ENCODE measurements at regions not wholly inside any gene's neighbourhood (a gene's known extent, or its start where the extent isn't known, plus 50 kb on each side); places are given as distances from the start of the nearest gene placed in this dataset.

DNA sequence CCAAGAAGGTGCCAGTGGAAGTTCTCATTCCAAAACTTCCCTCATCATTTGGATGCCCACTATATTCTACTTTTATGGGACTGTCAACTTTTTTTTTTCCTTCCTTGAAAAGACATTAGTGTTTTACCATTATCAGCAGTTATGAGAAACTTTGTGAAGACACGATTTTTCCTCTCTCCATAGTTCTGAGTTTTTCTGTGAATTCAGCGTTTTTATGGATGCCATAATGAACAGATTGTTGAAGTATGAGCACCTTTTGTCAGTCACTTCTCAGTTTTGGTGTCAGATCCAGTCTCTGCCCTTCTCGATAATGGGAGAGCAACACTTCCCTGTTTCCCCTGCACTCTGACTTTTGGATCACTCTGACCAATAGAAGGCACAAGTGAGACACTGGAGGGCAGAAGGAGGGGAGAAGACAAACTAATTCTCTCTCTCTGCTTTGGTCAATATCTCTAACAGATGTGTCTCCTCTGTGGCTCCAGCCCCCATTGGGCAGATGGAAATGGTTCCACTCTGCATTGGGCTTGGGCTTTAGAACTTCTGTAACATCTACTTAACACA lies 53.5 kb upstream of the FN1 start (continued):
- TF ChIP-seq, protein P1, sequence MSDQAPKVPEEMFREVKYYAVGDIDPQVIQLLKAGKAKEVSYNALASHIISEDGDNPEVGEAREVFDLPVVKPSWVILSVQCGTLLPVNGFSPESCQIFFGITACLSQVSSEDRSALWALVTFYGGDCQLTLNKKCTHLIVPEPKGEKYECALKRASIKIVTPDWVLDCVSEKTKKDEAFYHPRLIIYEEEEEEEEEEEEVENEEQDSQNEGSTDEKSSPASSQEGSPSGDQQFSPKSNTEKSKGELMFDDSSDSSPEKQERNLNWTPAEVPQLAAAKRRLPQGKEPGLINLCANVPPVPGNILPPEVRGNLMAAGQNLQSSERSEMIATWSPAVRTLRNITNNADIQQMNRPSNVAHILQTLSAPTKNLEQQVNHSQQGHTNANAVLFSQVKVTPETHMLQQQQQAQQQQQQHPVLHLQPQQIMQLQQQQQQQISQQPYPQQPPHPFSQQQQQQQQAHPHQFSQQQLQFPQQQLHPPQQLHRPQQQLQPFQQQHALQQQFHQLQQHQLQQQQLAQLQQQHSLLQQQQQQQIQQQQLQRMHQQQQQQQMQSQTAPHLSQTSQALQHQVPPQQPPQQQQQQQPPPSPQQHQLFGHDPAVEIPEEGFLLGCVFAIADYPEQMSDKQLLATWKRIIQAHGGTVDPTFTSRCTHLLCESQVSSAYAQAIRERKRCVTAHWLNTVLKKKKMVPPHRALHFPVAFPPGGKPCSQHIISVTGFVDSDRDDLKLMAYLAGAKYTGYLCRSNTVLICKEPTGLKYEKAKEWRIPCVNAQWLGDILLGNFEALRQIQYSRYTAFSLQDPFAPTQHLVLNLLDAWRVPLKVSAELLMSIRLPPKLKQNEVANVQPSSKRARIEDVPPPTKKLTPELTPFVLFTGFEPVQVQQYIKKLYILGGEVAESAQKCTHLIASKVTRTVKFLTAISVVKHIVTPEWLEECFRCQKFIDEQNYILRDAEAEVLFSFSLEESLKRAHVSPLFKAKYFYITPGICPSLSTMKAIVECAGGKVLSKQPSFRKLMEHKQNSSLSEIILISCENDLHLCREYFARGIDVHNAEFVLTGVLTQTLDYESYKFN (CRISPR knock-in tag; conservative IDR thresholded peaks at IDR 0.05): no peak
- TF ChIP-seq, protein P2, sequence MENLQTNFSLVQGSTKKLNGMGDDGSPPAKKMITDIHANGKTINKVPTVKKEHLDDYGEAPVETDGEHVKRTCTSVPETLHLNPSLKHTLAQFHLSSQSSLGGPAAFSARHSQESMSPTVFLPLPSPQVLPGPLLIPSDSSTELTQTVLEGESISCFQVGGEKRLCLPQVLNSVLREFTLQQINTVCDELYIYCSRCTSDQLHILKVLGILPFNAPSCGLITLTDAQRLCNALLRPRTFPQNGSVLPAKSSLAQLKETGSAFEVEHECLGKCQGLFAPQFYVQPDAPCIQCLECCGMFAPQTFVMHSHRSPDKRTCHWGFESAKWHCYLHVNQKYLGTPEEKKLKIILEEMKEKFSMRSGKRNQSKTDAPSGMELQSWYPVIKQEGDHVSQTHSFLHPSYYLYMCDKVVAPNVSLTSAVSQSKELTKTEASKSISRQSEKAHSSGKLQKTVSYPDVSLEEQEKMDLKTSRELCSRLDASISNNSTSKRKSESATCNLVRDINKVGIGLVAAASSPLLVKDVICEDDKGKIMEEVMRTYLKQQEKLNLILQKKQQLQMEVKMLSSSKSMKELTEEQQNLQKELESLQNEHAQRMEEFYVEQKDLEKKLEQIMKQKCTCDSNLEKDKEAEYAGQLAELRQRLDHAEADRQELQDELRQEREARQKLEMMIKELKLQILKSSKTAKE (CRISPR knock-in tag; IDR thresholded peaks at IDR 0.05; ENCODE audit: borderline replicate concordance): no peak
- TF ChIP-seq ZNF296 (CRISPR knock-in tag; conservative IDR thresholded peaks at IDR 0.05) (no peak), FOXP1 (IDR thresholded peaks at IDR 0.05) (no peak), FOXP1 (CRISPR knock-in tag; IDR thresholded peaks at IDR 0.05) (no peak), ZFP36L1 (CRISPR knock-in tag; IDR thresholded peaks at IDR 0.05) (no peak), PRMT3 (CRISPR knock-in tag; IDR thresholded peaks at IDR 0.05; ENCODE audit: borderline replicate concordance, low read depth) (no peak), STAG1 (CRISPR knock-in tag; IDR thresholded peaks at IDR 0.05) (peak; percentile 53), SIN3A (IDR thresholded peaks at IDR 0.05; ENCODE audit: borderline replicate concordance, low read depth, low read length) (no peak), NONO (IDR thresholded peaks at IDR 0.05) (no peak), NONO (CRISPR knock-in tag; conservative IDR thresholded peaks at IDR 0.05) (no peak), MEIS1 (CRISPR knock-in tag; IDR thresholded peaks at IDR 0.05; ENCODE audit: borderline replicate concordance) (no peak), ZBTB20 (CRISPR knock-in tag; IDR thresholded peaks at IDR 0.05; ENCODE audit: borderline replicate concordance, low read depth) (no peak), KLF6 (CRISPR knock-in tag; IDR thresholded peaks at IDR 0.05) (no peak), HHEX (CRISPR knock-in tag; IDR thresholded peaks at IDR 0.05) (no peak)
- TF ChIP-seq, protein P3, sequence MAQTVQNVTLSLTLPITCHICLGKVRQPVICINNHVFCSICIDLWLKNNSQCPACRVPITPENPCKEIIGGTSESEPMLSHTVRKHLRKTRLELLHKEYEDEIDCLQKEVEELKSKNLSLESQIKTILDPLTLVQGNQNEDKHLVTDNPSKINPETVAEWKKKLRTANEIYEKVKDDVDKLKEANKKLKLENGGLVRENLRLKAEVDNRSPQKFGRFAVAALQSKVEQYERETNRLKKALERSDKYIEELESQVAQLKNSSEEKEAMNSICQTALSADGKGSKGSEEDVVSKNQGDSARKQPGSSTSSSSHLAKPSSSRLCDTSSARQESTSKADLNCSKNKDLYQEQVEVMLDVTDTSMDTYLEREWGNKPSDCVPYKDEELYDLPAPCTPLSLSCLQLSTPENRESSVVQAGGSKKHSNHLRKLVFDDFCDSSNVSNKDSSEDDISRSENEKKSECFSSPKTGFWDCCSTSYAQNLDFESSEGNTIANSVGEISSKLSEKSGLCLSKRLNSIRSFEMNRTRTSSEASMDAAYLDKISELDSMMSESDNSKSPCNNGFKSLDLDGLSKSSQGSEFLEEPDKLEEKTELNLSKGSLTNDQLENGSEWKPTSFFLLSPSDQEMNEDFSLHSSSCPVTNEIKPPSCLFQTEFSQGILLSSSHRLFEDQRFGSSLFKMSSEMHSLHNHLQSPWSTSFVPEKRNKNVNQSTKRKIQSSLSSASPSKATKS (CRISPR knock-in tag; IDR thresholded peaks at IDR 0.05): no peak
- TF ChIP-seq, protein P4, sequence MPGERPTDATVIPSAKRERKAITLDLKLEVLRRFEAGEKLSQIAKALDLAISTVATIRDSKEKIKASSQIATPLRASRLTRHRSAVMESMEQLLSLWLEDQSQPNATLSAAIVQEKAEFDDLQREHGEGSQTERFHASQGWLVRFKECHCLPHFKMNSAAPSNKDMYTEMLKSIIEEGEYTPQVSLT (CRISPR knock-in tag; IDR thresholded peaks at IDR 0.05; ENCODE audit: borderline replicate concordance, low read depth): no peak
- TF ChIP-seq, protein P5, sequence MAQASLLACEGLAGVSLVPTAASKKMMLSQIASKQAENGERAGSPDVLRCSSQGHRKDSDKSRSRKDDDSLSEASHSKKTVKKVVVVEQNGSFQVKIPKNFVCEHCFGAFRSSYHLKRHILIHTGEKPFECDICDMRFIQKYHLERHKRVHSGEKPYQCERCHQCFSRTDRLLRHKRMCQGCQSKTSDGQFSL (CRISPR knock-in tag; IDR thresholded peaks at IDR 0.05): no peak
- TF ChIP-seq, protein P6, sequence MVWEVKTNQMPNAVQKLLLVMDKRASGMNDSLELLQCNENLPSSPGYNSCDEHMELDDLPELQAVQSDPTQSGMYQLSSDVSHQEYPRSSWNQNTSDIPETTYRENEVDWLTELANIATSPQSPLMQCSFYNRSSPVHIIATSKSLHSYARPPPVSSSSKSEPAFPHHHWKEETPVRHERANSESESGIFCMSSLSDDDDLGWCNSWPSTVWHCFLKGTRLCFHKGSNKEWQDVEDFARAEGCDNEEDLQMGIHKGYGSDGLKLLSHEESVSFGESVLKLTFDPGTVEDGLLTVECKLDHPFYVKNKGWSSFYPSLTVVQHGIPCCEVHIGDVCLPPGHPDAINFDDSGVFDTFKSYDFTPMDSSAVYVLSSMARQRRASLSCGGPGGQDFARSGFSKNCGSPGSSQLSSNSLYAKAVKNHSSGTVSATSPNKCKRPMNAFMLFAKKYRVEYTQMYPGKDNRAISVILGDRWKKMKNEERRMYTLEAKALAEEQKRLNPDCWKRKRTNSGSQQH (CRISPR knock-in tag; IDR thresholded peaks at IDR 0.05; ENCODE audit: low read depth): no peak

Data from HepG2 (cell line).